Fibroblast of mammary gland (primary cell): ENCODE measurements at regions not wholly inside any gene's neighbourhood (a gene's known extent, or its start where the extent isn't known, plus 50 kb on each side); places are given as distances from the start of the nearest gene placed in this dataset.
"Not testable (repeated sequence)": the region's sequence is repeated elsewhere in the genome, so short reads cannot be mapped to it uniquely, and the experiment has no call there.

Experiments used
- DNase-seq: peaks from one replicate; pipeline ENCODE4 v3.0.0-alpha.2; 2010; ENCODE audit warnings: low read depth
- H3K4me3 ChIP-seq: 2 replicates; pipeline ENCODE4 v1.5.1; 2011; ENCODE audit warnings: low read depth, mild to moderate bottlenecking, low read length, moderate library complexity; ENCODE audit not compliant: control insufficient read depth
- CTCF ChIP-seq: conservative IDR thresholded peaks from 2 replicates; pipeline ENCODE4 v1.5.1; 2011; ENCODE audit warnings: low read depth, low read length, inconsistent platforms; ENCODE audit not compliant: control insufficient read depth, insufficient read depth

- no peak for TF ChIP-seq CTCF
- no peak overlapping the region for H3K4me3 ChIP-seq
- no peak for DNase-seq
These were observed 52.6 kb upstream of the AGA start for GRCh38 chr4:177494791-177495190.

GRCh38 chr4:177495626-177496025 lies 53.4 kb upstream of the AGA start:
- not testable (repeated sequence) for DNase-seq, H3K4me3 ChIP-seq

GRCh38 chr4:177499537-177499936 lies 57.3 kb upstream of the AGA start:
- DNase-seq, result no peak
- no peak for TF ChIP-seq CTCF
- H3K4me3 ChIP-seq, result no peak overlapping the region

GRCh38 chr4:177505171-177505615 lies 63.0 kb upstream of the AGA start:
- no peak for TF ChIP-seq CTCF
- H3K4me3 ChIP-seq, result no peak overlapping the region
- no peak for DNase-seq

GRCh38 chr4:177508662-177509061 lies 66.4 kb upstream of the AGA start:
- no peak for TF ChIP-seq CTCF
- H3K4me3 ChIP-seq, result no peak overlapping the region
- no peak for DNase-seq

- no peak for TF ChIP-seq CTCF
- H3K4me3 ChIP-seq, result no peak overlapping the region
- no peak for DNase-seq
These were observed 67.0 kb upstream of the AGA start for GRCh38 chr4:177509226-177509745.

- TF ChIP-seq CTCF, result no peak
- H3K4me3 ChIP-seq, result no peak overlapping the region
- no peak for DNase-seq
These were observed 69.4 kb upstream of the AGA start for GRCh38 chr4:177511611-177512010.
